ENCODE measurements at regions not wholly inside any gene's neighbourhood (a gene's known extent, or its start where the extent isn't known, plus 50 kb on each side); places are given as distances from the start of the nearest gene placed in this dataset.

- no peaks in the 10 kb centered on the region for H3K4me1 ChIP-seq
- no peak for DNase-seq
- H3K27ac ChIP-seq: no peak overlapping the region
- no peaks in the 10 kb centered on the region for H3K27me3 ChIP-seq
- no peak for TF ChIP-seq CTCF (IDR thresholded peaks at IDR 0.05)
- no peak for ATAC-seq
- H3K36me3 ChIP-seq: no peaks in the 10 kb centered on the region
- intact Hi-C loops (cut with DNase I): no loop called here
- H3K9me3 ChIP-seq: no peaks in the 10 kb centered on the region
- no peak overlapping the region for H3K4me3 ChIP-seq
Observed at GRCh38 chr2:139969323-139969722, 1189.1 kb upstream of the NXPH2 start.

- no peaks in the 10 kb centered on the region for H3K36me3 ChIP-seq
- DNase-seq (no peak), ATAC-seq (no peak)
- H3K9me3 ChIP-seq: no peaks in the 10 kb centered on the region
- no peak overlapping the region for H3K27ac ChIP-seq
- intact Hi-C loops (cut with DNase I): no loop called here
- no peak for TF ChIP-seq CTCF (IDR thresholded peaks at IDR 0.05)
- no peaks in the 10 kb centered on the region for H3K27me3 ChIP-seq
- no peaks in the 10 kb centered on the region for H3K4me1 ChIP-seq
- no peak overlapping the region for H3K4me3 ChIP-seq
Observed at GRCh38 chr2:139968588-139968987, 1188.4 kb upstream of the NXPH2 start.

- Histone ChIP-seq H3K36me3 (no peaks in the 10 kb centered on the region), H3K4me3 (no peak overlapping the region), H3K27me3 (no peaks in the 10 kb centered on the region), H3K4me1 (no peaks in the 10 kb centered on the region), H3K27ac (no peak overlapping the region), H3K9me3 (no peaks in the 10 kb centered on the region)
- TF ChIP-seq CTCF (IDR thresholded peaks at IDR 0.05): no peak
- intact Hi-C loops (cut with DNase I): no loop called here
- DNase-seq (no peak), ATAC-seq (no peak)
Observed at GRCh38 chr2:139967665-139968064, 1187.5 kb upstream of the NXPH2 start.

- TF ChIP-seq CTCF (IDR thresholded peaks at IDR 0.05): no peak
- intact Hi-C loops (cut with DNase I): no loop called here
Observed at GRCh38 chr2:139964721-139965440, 1184.7 kb upstream of the NXPH2 start.

GRCh38 chr2:139963863-139964355 lies 1183.7 kb upstream of the NXPH2 start:
- ATAC-seq (no peak), DNase-seq (no peak)
- intact Hi-C loops (cut with DNase I): no loop called here
- no peaks in the 10 kb centered on the region for H3K36me3 ChIP-seq
- H3K9me3 ChIP-seq: no peaks in the 10 kb centered on the region
- H3K27me3 ChIP-seq: no peaks in the 10 kb centered on the region
- no peaks in the 10 kb centered on the region for H3K4me1 ChIP-seq
- TF ChIP-seq CTCF (IDR thresholded peaks at IDR 0.05): no peak
- H3K4me3 ChIP-seq: no peak overlapping the region
- no peak overlapping the region for H3K27ac ChIP-seq

More at GRCh38 chr2:139964721-139965440, 1184.7 kb upstream of the NXPH2 start:
- ATAC-seq (no peak), DNase-seq (no peak)
- Histone ChIP-seq H3K27me3 (no peaks in the 10 kb centered on the region), H3K4me3 (no peak overlapping the region), H3K9me3 (no peaks in the 10 kb centered on the region), H3K36me3 (no peaks in the 10 kb centered on the region), H3K27ac (no peak overlapping the region), H3K4me1 (no peaks in the 10 kb centered on the region)

All from upper lobe of right lung (tissue), 1 donor.